ENCODE measurements at regions not wholly inside any gene's neighbourhood (a gene's known extent, or its start where the extent isn't known, plus 50 kb on each side); places are given as distances from the start of the nearest gene placed in this dataset.

DNA sequence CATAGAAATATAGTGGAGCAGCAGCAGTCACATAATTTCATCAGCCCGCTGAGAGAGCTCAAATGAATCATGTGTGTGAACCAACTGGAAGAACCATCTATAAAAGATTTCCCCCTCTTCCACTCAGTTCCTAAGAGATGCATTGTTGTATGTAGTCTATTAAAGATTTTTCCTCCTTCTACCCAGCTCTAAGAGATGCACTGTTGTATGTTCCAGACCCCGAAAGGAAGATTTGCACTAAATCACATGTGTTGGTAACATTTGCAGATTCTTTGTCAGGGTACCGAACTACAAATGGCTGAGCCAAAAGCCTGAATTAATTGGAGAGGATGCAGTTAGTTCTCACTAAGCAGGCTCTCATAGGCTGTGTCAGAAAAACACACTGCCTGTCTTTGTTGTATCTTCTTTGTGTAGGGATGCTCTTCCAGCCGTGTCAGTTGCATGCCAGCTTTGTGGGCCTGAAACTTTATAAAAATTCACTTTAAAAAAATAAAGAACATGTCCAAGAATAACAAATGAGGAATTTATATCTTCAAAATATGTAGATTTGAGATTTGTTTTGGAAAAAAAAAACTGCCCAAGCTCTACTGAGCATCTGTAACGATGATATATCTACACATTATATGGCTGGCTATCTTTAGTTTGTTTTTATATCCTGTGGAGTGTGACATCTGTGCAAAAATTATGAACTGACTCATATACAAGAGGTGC lies 223.1 kb downstream of the MZT1 start:
- TF ChIP-seq, protein P1, sequence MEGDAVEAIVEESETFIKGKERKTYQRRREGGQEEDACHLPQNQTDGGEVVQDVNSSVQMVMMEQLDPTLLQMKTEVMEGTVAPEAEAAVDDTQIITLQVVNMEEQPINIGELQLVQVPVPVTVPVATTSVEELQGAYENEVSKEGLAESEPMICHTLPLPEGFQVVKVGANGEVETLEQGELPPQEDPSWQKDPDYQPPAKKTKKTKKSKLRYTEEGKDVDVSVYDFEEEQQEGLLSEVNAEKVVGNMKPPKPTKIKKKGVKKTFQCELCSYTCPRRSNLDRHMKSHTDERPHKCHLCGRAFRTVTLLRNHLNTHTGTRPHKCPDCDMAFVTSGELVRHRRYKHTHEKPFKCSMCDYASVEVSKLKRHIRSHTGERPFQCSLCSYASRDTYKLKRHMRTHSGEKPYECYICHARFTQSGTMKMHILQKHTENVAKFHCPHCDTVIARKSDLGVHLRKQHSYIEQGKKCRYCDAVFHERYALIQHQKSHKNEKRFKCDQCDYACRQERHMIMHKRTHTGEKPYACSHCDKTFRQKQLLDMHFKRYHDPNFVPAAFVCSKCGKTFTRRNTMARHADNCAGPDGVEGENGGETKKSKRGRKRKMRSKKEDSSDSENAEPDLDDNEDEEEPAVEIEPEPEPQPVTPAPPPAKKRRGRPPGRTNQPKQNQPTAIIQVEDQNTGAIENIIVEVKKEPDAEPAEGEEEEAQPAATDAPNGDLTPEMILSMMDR (IDR thresholded peaks at IDR 0.05; ENCODE audit: low read depth, low read length): no peak
- TF ChIP-seq POLR2A (IDR thresholded peaks at IDR 0.05; ENCODE audit: extremely low read depth, insufficient read length): no peak
